GDM1 (cell line): ENCODE measurements at regions not wholly inside any gene's neighbourhood (a gene's known extent, or its start where the extent isn't known, plus 50 kb on each side); places are given as distances from the start of the nearest gene placed in this dataset.
"Not testable (repeated sequence)": the region's sequence is repeated elsewhere in the genome, so short reads cannot be mapped to it uniquely, and the experiment has no call there.

Source experiments
- DNase-seq: peaks from one replicate; lab custom pipeline; 2025; lab: John Stamatoyannopoulos, UW

DNA sequence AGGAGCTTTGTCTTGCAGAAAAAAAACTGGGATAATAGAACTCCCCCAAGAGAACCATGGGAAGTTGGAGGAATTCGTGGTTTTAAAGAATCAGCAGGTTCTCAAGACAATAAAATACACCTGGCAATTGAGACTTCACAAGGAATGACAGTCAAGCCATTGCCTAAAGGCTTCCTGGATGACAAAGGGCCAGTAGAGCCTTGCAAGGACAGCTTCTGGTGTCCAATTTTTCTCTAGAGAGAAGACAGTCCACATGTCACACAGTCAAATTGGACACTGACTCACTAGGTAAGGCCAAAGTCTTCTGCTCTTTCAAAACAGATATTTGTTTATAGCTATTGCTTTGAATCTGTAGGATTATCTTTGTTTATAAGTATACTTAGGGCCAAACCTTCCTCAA lies 80.3 kb upstream of the BMP5 start:
- no peak for DNase-seq

DNA sequence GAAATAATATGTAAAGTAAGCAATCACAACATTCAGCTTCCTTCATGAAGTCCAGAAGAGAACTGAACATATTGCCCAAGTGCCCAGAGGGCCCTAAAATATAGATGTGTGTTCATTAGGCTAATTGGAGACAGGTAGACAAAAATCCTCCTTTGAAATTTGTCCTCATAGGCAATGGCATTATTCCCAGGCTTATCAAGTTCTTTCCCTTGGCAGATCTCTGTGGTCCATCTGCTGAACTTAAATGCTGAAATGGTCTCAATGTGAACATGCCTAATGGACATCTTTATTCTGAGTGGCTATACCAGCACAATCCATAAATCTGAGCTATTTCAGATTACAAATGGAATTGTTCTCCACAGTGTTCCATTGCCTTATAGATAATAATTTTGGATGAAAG lies 79.0 kb upstream of the BMP5 start:
- DNase-seq: no peak

DNA sequence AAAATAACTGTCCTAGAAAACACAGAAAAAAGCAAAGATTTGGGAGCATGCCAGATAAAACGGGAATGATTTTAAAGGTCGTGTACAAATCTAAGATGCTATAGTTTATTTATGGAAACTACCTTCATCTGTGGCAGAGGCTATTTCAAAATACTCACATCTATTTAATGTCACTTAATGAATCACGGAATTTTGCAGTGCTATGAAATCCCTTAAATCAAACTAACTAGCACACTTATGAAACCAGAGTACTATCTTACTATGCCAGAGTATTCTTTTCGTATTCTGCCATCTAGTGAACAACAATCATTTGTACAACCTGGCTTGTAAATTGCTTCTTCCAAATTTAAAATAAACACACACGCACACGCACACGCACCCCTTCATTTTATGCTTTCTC lies 77.9 kb upstream of the BMP5 start:
- DNase-seq: no peak

DNA sequence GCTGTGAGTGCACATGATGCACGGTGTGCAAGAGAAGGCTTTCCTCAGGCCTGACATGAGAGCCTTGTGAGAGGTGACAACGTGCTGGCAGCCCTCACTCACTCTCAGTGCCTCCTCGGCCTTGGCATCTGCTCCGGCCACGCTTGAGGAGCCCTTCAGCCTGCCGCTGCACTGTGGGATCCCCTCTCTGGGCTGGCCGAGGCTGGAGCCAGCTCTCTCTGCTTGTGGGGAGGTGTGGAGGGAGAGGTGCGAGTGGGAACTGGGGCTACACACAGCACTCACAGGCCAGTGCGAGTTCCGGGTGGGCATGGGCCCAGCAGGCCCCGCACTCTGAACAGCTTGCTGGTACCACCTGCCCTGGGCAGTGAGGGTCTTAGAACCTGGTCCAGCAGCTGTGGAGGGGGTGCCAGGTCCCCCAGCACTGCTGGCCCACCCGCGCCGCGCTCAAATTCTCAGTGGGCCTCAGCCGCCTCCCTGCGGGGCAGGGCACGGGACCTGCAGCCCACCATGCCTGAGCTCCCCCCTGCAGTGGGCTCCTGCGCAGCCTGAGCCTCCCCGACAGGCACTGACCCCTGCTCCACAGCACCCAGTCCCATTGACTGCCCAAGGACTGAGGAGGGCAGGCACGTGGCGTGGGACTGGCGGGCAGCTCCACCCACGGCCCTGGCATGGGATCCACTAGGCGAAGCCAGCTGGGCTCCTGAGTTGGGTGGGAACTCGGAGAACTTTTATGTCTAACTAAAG lies 74.9 kb upstream of the BMP5 start:
- no peak for DNase-seq

DNA sequence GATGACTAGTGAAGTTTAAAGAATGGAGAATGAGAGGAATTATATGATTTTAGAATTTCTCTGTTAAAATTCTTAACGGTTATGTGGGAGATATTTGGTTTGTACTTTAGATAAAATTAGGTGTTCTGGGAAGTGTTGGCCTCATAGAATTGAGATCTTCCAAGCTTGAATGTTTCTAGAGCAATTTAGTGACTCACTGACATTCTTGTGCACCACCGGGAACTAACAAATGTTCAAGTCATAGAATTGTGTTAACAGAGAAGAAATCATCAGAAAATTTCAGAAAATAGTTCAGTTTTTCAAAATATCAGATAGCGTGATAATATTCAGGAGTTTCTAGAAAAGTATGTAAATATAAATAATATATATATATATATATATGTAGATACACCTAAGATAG lies 67.9 kb upstream of the BMP5 start:
- no peak for DNase-seq

DNA sequence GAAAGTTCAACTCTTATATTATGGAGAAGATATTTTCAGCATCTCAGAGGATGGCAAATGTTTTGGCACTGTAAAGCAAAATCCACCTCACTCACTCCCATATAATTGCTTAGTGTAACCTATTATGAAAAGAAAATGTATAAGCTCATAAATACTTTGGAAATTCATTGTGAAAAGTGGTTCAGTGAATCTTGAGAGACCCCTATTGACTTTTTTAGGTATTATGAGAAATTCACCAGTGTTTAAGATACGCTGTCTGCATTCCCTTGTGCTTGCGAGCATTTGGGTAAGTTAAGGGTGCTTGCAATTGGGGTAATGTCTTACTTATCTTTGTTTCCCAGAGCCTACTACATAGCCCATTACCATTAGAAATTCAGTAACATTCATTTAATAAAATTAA lies 66.3 kb upstream of the BMP5 start:
- DNase-seq: no peak

DNA sequence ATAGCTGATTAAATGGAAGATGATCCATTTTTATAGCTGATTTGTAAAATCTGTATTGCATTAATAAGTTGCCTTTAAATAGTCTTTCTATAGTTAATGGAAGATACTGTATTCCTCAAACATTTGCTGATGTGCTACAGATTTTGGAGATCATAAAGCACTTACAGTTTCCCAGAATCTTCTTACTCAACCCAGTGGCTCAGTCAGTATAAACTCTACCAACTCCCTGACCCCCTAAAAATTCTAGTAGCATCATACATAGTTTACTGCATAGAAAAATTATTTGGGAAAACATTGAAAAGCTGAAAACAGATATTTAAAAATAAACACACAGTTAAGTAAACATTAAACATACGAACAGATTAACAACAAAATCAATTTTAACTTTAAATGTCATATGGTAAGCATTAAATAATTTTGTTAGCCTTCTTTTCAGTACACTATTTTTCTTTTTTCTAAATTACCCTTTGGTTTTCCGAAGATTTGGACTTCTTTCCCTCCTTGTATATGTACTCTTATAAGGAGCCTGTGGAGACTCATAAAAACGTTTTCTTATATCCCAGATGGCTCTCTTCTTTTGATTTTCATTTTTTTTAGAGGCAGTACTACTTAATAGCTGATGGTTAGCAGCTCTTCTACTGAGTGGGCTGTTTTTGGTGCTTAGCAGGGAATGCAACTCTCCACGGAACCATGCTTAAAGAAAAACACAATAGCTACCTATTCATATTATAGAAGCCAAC lies 62.7 kb upstream of the BMP5 start:
- DNase-seq: no peak

DNA sequence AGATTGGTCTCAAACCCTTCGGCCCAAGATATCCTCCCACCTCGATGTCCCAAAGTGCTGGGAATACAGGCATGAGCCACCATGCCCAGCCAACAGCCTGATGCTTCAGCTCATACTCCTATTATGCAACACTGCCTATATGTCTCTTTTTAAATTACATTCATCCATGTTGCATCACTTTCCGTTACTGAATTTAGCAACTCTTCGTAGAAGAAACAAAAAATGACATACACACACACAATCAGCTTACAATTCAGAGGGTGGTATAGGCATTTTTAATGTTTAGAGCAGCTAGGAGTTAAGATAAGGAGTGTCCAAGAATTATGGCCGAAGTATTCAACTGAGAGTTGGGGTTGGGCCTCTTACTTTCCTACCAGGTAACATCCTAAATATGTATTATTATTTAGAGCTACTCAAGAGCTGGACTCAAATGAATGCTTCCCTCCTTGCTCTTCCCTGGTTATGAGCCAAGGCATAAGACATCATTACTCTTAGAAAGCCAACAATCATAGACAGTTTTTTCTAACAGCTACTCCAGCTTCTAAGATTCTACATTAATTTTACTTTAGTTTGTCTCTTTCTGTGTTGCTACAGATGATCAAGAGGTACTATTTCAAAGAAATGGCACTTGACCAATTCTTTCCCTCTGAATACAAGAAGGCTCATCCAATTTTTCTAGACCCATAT lies 62.0 kb upstream of the BMP5 start:
- DNase-seq: no peak

DNA sequence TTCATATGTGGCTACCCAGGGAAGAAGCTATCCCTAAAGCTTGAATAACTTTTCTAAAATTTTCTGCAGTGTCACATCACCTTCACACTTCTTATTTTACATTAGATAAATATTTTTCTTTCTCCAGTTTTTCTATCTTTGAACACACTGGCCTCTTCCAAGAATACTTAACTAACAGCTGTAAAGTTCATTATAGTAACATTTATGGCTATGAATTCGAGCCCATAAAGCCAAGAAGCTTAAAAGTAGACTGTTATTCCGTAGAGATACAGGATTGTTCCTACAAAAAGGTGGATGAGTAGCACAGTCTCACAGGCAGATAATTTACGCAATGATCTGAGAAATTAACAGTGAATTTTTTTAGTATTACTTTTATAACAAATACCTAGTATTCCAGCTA lies 55.7 kb upstream of the BMP5 start:
- DNase-seq: no peak

DNA sequence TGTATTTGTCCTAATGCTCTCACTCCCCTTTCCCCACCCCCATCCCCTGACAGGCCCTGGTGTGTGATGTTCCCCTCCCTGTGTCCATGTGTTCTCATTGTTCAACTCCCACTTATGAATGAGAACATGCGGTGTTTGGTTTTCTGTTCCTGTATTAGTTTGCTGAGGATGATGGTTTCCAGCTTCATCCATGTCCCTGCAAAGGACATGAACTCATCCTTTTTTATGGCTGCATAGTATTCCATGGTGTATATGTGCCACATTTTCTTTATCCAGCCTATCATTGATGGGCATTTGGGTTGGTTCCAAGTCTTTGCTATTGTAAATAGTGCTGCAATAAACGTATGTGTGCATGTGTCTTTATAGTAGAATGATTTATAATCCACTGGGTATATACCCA lies 52.3 kb upstream of the BMP5 start:
- not testable (repeated sequence) for DNase-seq

DNA sequence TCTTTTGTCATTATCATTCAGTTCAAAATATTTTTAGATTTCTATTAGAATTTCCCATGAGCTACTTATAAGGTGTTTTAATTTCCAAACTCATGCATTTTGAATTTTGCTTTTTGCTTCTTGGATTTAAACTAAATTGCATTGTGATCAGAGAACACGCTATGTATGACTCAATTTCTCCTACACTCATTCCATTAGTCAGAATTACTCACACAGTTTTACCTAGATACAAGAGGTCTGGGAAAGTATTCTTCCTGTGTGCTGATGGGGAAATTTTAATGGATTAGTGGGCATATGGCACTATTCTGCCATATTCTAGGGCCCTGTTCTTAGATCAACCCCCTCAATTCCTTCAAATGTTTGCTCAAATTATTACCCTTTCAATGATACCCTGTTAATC lies 49.9 kb upstream of the BMP5 start:
- no peak for DNase-seq
